CD8-positive, alpha-beta memory T cell (primary cell): ENCODE measurements at regions not wholly inside any gene's neighbourhood (a gene's known extent, or its start where the extent isn't known, plus 50 kb on each side); places are given as distances from the start of the nearest gene placed in this dataset.

Source experiments
- CTCF ChIA-PET: fragments of 350-600 bp; sonication (Branson Sonifier 250); formaldehyde crosslinking; loops from one replicate; lab custom pipeline; 2021; ENCODE audit warnings: antibody characterized with exemption; lab: Charles Lee
- POLR2A ChIA-PET: fragments of 350-600 bp; sonication (Branson Sonifier 250); formaldehyde crosslinking; loops from one replicate; lab custom pipeline; 2021; ENCODE audit warnings: antibody characterized with exemption; lab: Charles Lee
- DNase-seq, 5 donors: peaks; one replicate each; pipeline versions ENCODE4 v3.0.0 to v3.0.0-alpha.2; 2020 to 2022; ENCODE audit warnings: mixed read lengths in 1 of 5
- H3K27ac ChIP-seq: one replicate; pipeline ENCODE4 v1.7.0; 2013; ENCODE audit warnings: low read depth, mild to moderate bottlenecking, low read length, moderate library complexity
- H3K27me3 ChIP-seq: 2 replicates; pipeline ENCODE4 v1.7.0; 2013; ENCODE audit warnings: low read length, mild to moderate bottlenecking; ENCODE audit not compliant: insufficient read depth, poor library complexity, severe bottlenecking
- H3K36me3 ChIP-seq: 2 replicates; pipeline ENCODE4 v1.7.0; 2013; ENCODE audit warnings: mild to moderate bottlenecking, low read length, moderate library complexity; ENCODE audit not compliant: insufficient read depth
- H3K4me1 ChIP-seq: 2 replicates; pipeline ENCODE4 v1.7.0; 2013; ENCODE audit warnings: mild to moderate bottlenecking, low read length, moderate library complexity; ENCODE audit not compliant: insufficient read depth
- H3K4me3 ChIP-seq: 2 replicates; pipeline ENCODE4 v1.7.0; 2013; ENCODE audit warnings: mild to moderate bottlenecking, low read length
- H3K9me3 ChIP-seq: 2 replicates; pipeline ENCODE4 v1.7.0; 2013; ENCODE audit warnings: mild to moderate bottlenecking, low read length
- H3K27ac Mint-ChIP-seq, 8 donors: one replicate each; pipeline ENCODE4 v1.8.0; 2020 to 2021; ENCODE audit warnings: mixed read lengths in 8 of 8, mild to moderate bottlenecking in 6 of 8, inconsistent platforms in 3 of 8, moderate library complexity in 3 of 8
- H3K27me3 Mint-ChIP-seq, 2 donors: one replicate each; pipeline ENCODE4 v1.8.0; 2020 to 2021; ENCODE audit warnings: mixed read lengths in 2 of 2, mild to moderate bottlenecking in 1 of 2, moderate library complexity in 1 of 2
- H3K36me3 Mint-ChIP-seq, 3 donors: one replicate each; pipeline ENCODE4 v1.8.0; 2020 to 2021; ENCODE audit warnings: mixed read lengths in 3 of 3, inconsistent platforms in 1 of 3, mild to moderate bottlenecking in 1 of 3
- H3K4me1 Mint-ChIP-seq, 3 donors: one replicate each; pipeline ENCODE4 v1.8.0; 2020 to 2021; ENCODE audit warnings: mixed read lengths in 3 of 3, inconsistent platforms in 1 of 3, mild to moderate bottlenecking in 1 of 3
- H3K4me3 Mint-ChIP-seq, 7 donors: one replicate each; pipeline ENCODE4 v1.8.0; 2020 to 2021; ENCODE audit warnings: mixed read lengths in 7 of 7, mild to moderate bottlenecking in 6 of 7, moderate library complexity in 4 of 7, inconsistent platforms in 2 of 7
- H3K9me3 Mint-ChIP-seq, 5 donors: one replicate each; pipeline ENCODE4 v1.8.0; 2020 to 2022; ENCODE audit warnings: mixed read lengths in 5 of 5, mild to moderate bottlenecking in 3 of 5, moderate library complexity in 2 of 5, inconsistent platforms in 1 of 5

- H3K9me3 Mint-ChIP-seq, result peaks cover 0 to 13% (median 7%) of the 10 kb centered on the region in 5 donors
Observed at GRCh38 chr4:176872461-176872860, 79.7 kb upstream of the VEGFC start.

GRCh38 chr4:176874721-176875445 is 82.2 kb upstream of the VEGFC start:
- Histone ChIP-seq H3K36me3 (no peaks in the 10 kb centered on the region), H3K4me3 (no peak overlapping the region), H3K4me1 (no peaks in the 10 kb centered on the region), H3K27me3 (no peaks in the 10 kb centered on the region), H3K27ac (no peak overlapping the region), H3K9me3 (no peaks in the 10 kb centered on the region)
- H3K27ac Mint-ChIP-seq, result no peak overlapping the region
- no peak for DNase-seq
- H3K4me3 Mint-ChIP-seq, result no peak overlapping the region
- POLR2A ChIA-PET, result no interaction called here
- H3K9me3 Mint-ChIP-seq, result peaks cover 0 to 13% (median 2%) of the 10 kb centered on the region in 5 donors
- H3K27me3 Mint-ChIP-seq, result no peaks in the 10 kb centered on the region
- H3K4me1 Mint-ChIP-seq, result no peaks in the 10 kb centered on the region
- no peaks in the 10 kb centered on the region for H3K36me3 Mint-ChIP-seq
- CTCF ChIA-PET, result no interaction called here

More at GRCh38 chr4:176872461-176872860, 79.7 kb upstream of the VEGFC start:
- Mint-ChIP-seq H3K27ac (no peak overlapping the region), H3K36me3 (no peaks in the 10 kb centered on the region), H3K27me3 (no peaks in the 10 kb centered on the region), H3K4me1 (no peaks in the 10 kb centered on the region), H3K4me3 (no peak overlapping the region)
- Histone ChIP-seq H3K4me1 (no peaks in the 10 kb centered on the region), H3K9me3 (no peaks in the 10 kb centered on the region), H3K4me3 (no peak overlapping the region), H3K27ac (no peak overlapping the region), H3K27me3 (no peaks in the 10 kb centered on the region), H3K36me3 (no peaks in the 10 kb centered on the region)
- DNase-seq, result no peak
- ChIA-PET POLR2A (no interaction called here), CTCF (no interaction called here)

- Mint-ChIP-seq H3K4me1 (no peaks in the 10 kb centered on the region), H3K9me3 (peaks cover 0 to 10% (median 2%) of the 10 kb centered on the region in 5 donors), H3K27me3 (no peaks in the 10 kb centered on the region), H3K27ac (no peak overlapping the region), H3K4me3 (no peak overlapping the region), H3K36me3 (no peaks in the 10 kb centered on the region)
- no peak overlapping the region for H3K4me3 ChIP-seq
- CTCF ChIA-PET, result no interaction called here
- H3K4me1 ChIP-seq, result no peaks in the 10 kb centered on the region
- no peak for DNase-seq
- H3K27ac ChIP-seq, result no peak overlapping the region
- H3K27me3 ChIP-seq, result no peaks in the 10 kb centered on the region
- POLR2A ChIA-PET, result no interaction called here
- no peaks in the 10 kb centered on the region for H3K36me3 ChIP-seq
- no peaks in the 10 kb centered on the region for H3K9me3 ChIP-seq
Observed at GRCh38 chr4:176875446-176875930, 82.8 kb upstream of the VEGFC start.

GRCh38 chr4:176879380-176880116 is 86.8 kb upstream of the VEGFC start:
- POLR2A ChIA-PET, result no interaction called here
- H3K9me3 ChIP-seq, result no peaks in the 10 kb centered on the region
- H3K4me3 ChIP-seq, result no peak overlapping the region
- no peak overlapping the region for H3K4me3 Mint-ChIP-seq
- no peak for DNase-seq
- H3K4me1 ChIP-seq, result no peaks in the 10 kb centered on the region
- H3K27ac ChIP-seq, result no peak overlapping the region
- H3K27me3 Mint-ChIP-seq, result no peaks in the 10 kb centered on the region
- no peaks in the 10 kb centered on the region for H3K27me3 ChIP-seq
- CTCF ChIA-PET, result no interaction called here
- peaks cover 0 to 14% (median 5%) of the 10 kb centered on the region in 5 donors for H3K9me3 Mint-ChIP-seq
- H3K4me1 Mint-ChIP-seq, result no peaks in the 10 kb centered on the region
- no peak overlapping the region for H3K27ac Mint-ChIP-seq
- H3K36me3 Mint-ChIP-seq, result no peaks in the 10 kb centered on the region
- no peaks in the 10 kb centered on the region for H3K36me3 ChIP-seq

GRCh38 chr4:176882206-176882605 is 89.5 kb upstream of the VEGFC start:
- no peak for DNase-seq
- H3K9me3 Mint-ChIP-seq, result peaks cover 0 to 18% (median 1%) of the 10 kb centered on the region in 5 donors
- no peaks in the 10 kb centered on the region for H3K36me3 ChIP-seq
- POLR2A ChIA-PET, result no interaction called here
- H3K36me3 Mint-ChIP-seq, result no peaks in the 10 kb centered on the region
- no peak overlapping the region for H3K4me3 Mint-ChIP-seq
- no peaks in the 10 kb centered on the region for H3K4me1 ChIP-seq
- H3K27ac ChIP-seq, result no peak overlapping the region
- H3K9me3 ChIP-seq, result no peaks in the 10 kb centered on the region
- CTCF ChIA-PET, result no interaction called here
- no peaks in the 10 kb centered on the region for H3K27me3 Mint-ChIP-seq
- no peak overlapping the region for H3K4me3 ChIP-seq
- no peak overlapping the region for H3K27ac Mint-ChIP-seq
- no peaks in the 10 kb centered on the region for H3K27me3 ChIP-seq
- no peaks in the 10 kb centered on the region for H3K4me1 Mint-ChIP-seq

GRCh38 chr4:176883108-176883550 is 90.4 kb upstream of the VEGFC start:
- H3K4me3 Mint-ChIP-seq, result no peak overlapping the region
- H3K27ac Mint-ChIP-seq, result no peak overlapping the region
- no peaks in the 10 kb centered on the region for H3K36me3 Mint-ChIP-seq
- DNase-seq, result no peak
- ChIA-PET CTCF (no interaction called here), POLR2A (no interaction called here)
- H3K4me1 Mint-ChIP-seq, result no peaks in the 10 kb centered on the region
- no peaks in the 10 kb centered on the region for H3K9me3 ChIP-seq
- H3K36me3 ChIP-seq, result no peaks in the 10 kb centered on the region
- no peaks in the 10 kb centered on the region for H3K4me1 ChIP-seq
- peaks cover 0 to 20% (median 1%) of the 10 kb centered on the region in 5 donors for H3K9me3 Mint-ChIP-seq
- H3K4me3 ChIP-seq, result no peak overlapping the region
- no peak overlapping the region for H3K27ac ChIP-seq
- H3K27me3 ChIP-seq, result no peaks in the 10 kb centered on the region
- no peaks in the 10 kb centered on the region for H3K27me3 Mint-ChIP-seq

GRCh38 chr4:176883681-176884418 is 91.1 kb upstream of the VEGFC start:
- H3K9me3 Mint-ChIP-seq, result peaks cover 0 to 20% (median 1%) of the 10 kb centered on the region in 5 donors
- no peak overlapping the region for H3K27ac ChIP-seq
- DNase-seq, result no peak
- no peaks in the 10 kb centered on the region for H3K4me1 ChIP-seq
- H3K36me3 ChIP-seq, result no peaks in the 10 kb centered on the region
- H3K27ac Mint-ChIP-seq, result no peak overlapping the region
- H3K4me1 Mint-ChIP-seq, result no peaks in the 10 kb centered on the region
- CTCF ChIA-PET, result no interaction called here
- H3K4me3 Mint-ChIP-seq, result no peak overlapping the region
- no peak overlapping the region for H3K4me3 ChIP-seq
- no peaks in the 10 kb centered on the region for H3K9me3 ChIP-seq
- H3K27me3 Mint-ChIP-seq, result no peaks in the 10 kb centered on the region
- H3K27me3 ChIP-seq, result no peaks in the 10 kb centered on the region
- POLR2A ChIA-PET, result no interaction called here
- H3K36me3 Mint-ChIP-seq, result no peaks in the 10 kb centered on the region

- Mint-ChIP-seq H3K36me3 (no peaks in the 10 kb centered on the region), H3K27ac (no peak overlapping the region), H3K27me3 (no peaks in the 10 kb centered on the region), H3K4me3 (no peak overlapping the region), H3K4me1 (no peaks in the 10 kb centered on the region), H3K9me3 (peaks cover 0 to 20% (median 2%) of the 10 kb centered on the region in 5 donors)
- H3K4me1 ChIP-seq, result no peaks in the 10 kb centered on the region
- POLR2A ChIA-PET, result no interaction called here
- H3K36me3 ChIP-seq, result no peaks in the 10 kb centered on the region
- no peak overlapping the region for H3K4me3 ChIP-seq
- H3K27me3 ChIP-seq, result no peaks in the 10 kb centered on the region
- H3K9me3 ChIP-seq, result no peaks in the 10 kb centered on the region
- CTCF ChIA-PET, result no interaction called here
- H3K27ac ChIP-seq, result no peak overlapping the region
- DNase-seq, result no peak
Observed at GRCh38 chr4:176885224-176885623, 92.5 kb upstream of the VEGFC start.
